SIG-M5 treated with dmso at 0.1 percent for 504 hours (cell line): ENCODE measurements at regions not wholly inside any gene's neighbourhood (a gene's known extent, or its start where the extent isn't known, plus 50 kb on each side); places are given as distances from the start of the nearest gene placed in this dataset.

Source experiments
- DNase-seq: peaks from one replicate; lab custom pipeline; 2025; ENCODE audit not compliant: unreplicated experiment; lab: John Stamatoyannopoulos, UW

DNA sequence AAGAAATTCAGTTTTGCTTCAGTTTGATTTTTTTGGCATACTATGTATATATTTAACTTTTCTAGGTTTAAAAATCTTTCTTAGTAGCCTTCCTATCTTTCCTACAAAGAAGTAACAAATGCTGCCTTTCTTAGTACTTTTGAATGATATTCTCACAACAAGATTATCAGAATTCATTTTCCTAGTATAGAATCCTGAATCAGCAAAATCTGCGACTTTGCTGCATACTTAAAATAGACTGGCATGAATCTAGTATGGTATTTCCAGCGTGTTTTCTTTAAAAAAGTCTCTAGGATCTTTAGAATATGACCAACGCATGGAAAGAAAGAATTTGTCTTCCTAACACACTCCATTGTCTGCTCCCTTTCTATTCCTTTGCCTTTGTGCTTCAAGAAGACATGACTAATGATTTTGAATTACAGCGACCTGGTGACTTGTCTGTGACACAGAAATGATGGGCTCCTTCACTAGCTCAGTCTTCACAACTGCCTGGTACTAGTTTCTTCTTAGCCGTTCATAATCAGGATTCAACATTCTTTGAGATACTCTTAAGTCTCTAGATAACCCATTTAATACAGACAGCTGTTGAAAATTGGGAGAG lies 349.8 kb downstream of the PPARGC1A start:
- no peak for DNase-seq

DNA sequence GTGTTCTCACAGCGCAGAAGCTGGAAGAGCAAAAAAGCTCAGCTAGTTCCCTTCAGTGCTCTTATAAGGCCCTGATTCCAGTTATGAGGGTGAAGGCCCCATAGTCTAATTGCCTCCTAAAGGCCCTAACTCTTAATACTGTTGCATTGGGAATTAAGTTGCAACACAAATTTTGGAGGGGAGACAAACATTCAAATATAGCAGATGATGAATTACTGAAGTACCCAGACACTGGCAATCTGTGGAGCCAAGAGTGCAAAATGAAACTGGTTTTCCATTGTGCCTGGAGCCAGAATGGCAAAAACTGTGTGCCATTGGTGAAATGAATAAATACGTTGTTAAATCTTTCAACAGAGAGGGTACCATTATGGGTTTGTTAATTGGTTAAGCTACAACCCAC lies 356.0 kb downstream of the PPARGC1A start:
- DNase-seq = no peak

DNA sequence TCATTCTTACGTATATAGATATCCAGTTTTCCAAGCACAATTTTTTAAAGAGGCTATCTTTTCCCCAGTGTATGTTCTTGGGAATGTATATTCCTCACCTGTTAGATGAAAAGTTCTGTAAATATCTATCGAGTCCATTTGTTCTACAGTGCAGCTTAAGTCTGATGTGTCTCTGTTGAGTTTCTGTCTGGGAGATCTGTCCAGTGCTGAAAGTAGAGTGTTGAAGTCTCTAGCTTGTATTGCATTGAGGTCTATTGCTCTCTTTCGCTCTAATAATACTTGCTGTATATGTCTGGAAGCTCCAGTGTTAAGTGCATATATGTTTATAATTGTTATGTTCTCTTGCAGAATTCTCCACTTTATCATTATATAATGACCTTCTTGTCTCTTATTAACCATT lies 373.1 kb downstream of the PPARGC1A start:
- DNase-seq = no peak

DNA sequence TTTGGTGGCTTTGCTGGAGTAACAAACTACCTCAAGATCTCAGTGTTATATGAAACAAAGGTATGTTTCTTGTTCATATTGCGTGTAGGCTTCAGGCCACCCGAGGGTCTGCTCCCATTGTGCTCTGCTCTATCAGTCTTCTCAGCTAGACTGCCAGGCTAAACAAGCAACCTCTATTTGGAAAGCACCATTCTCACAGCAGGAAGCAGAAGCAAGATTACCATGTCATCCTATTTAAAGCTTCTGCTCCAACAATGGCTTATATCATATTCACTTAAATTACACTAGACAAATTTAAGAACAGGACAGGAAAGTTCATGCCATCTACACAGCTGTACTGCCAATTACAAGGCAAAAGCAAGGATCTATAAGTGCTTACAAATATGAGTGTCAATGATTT lies 385.8 kb downstream of the PPARGC1A start:
- DNase-seq = no peak

DNA sequence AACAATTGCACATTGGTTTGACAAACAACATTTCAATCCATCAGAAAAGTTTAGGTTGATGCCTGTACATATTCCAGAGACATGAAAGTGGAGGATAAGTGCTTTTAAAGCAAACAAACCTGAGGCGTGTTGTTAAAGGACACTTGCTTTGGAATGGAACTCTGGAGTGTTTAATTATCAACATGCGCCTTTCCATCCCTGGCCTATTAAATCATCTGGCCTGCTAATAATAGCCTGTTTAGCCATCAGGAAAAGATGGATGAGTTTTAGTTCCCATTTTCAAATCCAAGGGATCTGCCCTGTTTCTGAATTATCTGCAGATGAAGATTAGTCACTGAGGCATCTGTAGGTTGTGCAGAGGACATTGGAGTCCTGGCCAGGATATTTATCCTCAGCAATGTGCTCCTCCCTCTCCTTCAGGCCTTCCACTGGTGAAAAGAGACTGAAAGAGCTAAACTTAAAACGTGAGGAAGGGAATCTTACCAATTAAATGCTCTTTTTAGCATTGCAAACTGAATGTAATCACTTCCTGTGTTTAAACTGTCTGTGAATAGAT lies 388.9 kb downstream of the PPARGC1A start:
- DNase-seq = no peak

DNA sequence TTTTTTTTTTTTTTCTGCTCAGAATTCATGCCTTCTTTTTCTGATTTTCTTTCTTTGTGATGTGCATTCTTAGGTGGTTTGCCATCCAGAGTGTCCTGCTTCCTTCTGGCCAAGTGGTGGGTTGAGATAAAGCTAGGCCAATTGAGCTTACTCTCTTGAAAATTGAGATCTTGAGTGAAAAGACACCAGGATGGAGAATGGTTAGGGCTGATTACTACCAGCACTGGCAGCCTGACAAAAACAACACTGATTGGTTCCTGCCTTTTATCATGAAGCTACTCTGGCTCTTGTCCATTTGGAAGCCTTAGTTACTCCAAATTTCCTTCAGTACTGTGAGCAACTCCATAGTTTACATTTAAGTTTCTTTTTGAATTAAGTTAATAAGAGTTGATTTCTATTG lies 404.0 kb downstream of the PPARGC1A start:
- no peak for DNase-seq

DNA sequence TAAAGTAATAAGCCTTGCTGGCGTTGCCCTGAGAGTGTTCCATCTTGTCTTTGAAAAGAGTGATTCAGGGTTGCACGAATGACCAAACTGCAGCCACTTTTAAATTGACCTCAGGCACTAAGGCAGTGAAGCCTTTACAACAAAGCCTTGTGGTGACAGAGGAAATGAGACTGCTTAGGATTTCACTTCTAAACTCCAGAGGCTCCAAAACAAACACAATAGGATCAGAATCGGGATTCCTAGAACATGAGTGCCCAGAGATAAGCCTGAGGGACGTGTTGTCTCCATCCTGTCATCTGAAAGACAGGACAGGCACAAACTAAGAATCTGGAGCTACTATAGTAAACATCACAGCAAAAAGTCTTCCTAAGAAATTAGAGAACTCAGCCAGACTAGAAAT lies 405.2 kb downstream of the PPARGC1A start:
- no peak for DNase-seq

DNA sequence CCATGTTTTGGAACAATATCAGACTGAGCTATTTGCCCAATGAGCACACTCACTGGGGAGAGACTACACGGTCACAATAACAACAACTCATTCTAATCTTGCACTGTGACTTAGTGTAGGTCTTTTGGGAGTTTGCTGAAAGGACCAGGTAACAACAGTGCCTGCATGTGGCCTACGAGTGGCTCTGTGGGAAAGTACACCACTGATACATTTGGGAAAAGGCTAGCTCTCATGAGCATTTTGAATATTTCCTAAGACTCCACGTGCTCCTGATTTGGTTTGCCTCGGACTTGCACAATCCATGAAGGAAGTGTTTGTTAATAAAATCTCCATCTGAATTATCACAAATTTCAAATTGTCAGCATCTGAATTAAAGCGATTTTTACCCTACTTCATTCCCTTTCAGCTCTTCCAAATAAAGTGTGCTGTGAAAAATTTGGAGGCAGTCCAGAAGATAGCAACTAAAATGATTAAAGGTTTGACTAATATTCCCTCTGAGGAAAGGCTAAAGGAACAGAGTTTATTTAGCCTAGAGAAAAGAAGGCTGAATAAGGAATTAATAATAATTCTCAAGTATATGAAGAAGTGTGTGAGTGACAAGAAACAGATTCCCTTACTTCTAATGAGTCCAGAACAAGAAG lies 406.4 kb downstream of the PPARGC1A start:
- no peak for DNase-seq

DNA sequence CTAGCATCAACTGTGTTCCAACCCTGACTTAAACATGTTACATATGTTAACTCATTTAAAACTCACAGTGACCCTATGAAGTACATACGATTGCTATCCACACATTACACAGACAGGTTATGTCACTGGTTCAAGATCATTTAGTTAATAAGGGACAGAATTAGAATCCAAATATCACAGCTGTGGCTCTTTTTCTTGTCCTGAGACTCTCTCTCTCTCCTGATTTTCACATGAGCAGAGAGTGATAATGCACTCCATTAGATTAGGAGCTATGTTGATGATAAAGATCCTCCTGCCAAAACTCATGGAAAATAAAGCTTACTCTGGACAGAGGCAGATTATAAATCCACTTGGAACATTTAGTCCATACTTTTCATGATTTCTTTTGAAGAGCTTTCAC lies 408.3 kb downstream of the PPARGC1A start:
- DNase-seq = no peak

DNA sequence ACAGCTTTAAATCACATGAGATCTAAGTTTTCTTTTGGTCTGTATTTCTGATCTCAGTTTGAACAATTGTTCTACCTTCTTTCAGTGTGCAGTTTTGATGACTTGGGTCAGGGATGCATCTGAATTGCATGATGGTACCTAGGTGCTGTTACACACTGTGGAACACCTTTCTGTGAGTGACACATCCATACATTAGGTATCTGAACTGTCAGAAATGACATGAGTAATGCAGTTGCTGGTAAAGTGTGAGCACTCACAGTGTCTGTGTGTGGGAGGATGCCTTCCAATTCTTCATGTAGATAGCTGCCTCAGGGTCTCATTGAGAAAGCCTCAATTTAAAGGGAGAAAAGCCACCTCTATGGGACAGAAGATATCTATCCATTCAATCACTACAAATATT lies 411.9 kb downstream of the PPARGC1A start:
- DNase-seq = no peak

DNA sequence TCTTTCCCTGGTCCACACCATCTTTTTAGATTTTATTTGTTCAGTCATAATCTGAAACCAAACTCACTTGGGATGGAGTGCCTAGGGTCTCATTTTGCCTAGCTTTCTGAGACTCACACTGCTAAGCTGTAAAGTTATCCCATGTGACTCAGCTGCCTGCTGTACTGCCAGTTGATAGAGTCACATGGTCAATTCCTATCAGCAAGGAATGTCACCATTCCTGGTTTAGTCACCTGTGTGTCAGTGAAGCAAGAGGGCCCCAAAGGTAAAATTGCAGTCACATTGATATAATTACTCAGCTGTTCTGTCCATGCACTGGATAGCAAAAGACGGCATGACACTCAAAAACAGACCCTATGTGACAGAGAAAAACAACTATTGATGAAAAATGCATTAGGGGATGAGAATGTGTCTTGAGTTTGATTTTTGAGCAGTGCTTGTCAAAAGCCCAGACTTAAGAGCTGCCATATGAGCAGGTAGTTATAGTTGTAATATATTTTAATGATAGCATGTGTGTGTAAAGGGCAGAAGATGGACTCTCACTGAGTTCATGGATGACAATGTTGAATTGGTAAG lies 413.2 kb downstream of the PPARGC1A start:
- DNase-seq = no peak

DNA sequence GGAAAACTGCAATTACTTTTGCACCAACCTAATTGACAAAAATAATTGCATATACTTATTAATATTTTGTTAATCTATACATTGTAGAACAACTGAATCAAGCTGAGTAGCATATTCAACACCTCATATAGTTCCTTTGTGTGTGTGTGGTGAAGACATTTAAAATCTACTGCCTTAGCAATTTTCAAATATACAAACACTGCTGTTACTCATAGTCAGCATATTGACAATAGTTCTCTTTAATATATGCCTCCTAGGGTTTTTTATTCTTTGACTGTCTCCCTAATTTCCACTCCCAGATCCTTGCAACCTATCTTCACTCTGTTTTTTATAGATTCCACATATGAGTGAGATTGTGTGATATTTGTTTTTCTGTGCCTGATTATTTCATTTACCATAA lies 426.8 kb downstream of the PPARGC1A start:
- DNase-seq = no peak

DNA sequence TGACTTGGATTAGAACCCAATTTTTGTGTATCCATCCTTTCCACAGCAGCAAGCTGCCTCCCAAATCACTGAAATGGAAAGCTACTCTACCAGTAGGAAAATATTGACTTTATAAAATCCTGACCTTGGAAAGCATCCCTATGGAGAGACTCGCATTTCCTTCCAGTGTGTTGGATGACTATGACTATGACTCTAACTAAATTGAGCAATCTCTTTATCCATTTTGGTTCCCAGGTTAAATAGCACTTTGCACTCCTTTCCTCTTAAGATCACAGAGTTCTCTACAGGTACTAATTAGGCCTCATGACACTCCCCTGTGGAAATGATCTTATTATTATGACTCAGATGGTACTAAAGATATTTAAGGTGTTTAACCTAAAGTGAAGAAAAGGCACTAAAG lies 431.8 kb downstream of the PPARGC1A start:
- no peak for DNase-seq

DNA sequence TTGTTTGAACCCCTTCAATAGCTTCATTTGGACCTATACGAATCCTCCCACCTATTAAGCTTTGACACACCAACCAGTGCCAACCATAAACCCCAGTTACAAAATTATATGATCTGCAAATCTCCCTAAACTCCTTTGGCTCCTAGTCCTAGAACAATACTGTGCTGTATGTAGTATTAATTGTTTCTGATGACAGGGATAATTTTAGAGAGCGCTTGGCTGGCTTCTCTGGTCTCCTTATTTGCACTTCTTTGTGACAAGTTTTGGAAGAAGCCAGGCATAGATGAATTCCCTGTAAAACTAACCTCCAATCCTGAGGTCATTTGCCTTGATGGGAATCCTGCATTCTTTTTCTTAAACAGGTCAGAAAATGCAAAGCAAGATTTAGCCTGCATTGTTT lies 433.0 kb downstream of the PPARGC1A start:
- no peak for DNase-seq

DNA sequence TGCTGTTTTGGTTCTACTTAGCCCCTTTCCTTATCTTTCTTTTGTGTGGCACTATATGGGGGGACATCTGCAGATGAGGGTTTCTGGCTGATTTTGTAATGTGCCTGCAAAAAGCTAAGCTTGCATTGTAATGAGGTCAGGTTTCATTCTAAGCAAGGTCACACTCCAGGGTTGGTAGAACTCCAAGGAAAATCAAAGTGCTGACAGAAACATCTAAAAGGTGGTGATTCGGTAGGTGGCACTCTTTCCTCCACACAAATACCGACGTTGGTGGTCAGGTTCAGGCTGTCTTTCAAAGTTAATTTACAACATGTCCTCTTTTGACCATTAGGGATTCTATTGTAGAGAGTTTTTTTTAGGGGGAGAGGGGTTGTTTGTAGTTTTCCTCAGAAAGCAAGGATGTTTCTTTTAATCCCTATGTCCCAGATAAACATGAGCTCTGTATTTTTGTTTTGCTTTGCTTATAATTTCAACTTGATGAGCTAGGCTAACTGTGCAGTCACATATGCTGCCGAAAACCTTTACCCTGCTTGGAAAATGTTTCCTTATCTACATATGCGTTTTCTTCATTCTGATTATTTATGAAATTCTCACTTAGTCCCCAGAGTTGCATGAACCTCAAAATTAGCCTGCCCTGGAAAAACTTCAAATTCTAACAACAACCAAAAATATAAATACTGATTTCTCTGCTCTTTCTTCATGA lies 434.2 kb downstream of the PPARGC1A start:
- peak; percentile 0 for DNase-seq

DNA sequence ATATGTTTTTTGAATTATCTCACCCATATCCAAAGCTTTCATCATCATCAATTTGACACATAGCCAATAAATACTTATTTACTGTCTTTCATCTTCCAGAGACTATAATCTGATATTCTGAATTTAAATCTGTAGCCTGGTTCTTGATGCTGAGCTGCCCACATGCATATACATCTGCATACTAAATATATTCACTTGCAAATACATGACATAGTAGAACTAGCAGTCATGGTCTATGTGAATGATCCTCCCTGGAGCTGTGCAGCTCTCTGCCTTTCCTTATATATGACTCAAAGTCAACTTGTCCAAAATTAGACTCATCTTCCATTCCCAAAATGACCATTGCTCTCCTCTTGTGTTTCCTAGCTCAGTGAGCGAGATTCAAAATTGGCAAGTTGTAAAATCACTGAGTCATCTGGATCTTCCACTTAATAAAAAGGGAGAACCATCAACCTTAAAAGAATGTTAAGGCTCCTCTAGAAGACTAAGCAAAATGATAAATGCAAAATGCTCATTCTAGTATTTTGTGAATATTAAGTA lies 448.2 kb downstream of the PPARGC1A start:
- no peak for DNase-seq

DNA sequence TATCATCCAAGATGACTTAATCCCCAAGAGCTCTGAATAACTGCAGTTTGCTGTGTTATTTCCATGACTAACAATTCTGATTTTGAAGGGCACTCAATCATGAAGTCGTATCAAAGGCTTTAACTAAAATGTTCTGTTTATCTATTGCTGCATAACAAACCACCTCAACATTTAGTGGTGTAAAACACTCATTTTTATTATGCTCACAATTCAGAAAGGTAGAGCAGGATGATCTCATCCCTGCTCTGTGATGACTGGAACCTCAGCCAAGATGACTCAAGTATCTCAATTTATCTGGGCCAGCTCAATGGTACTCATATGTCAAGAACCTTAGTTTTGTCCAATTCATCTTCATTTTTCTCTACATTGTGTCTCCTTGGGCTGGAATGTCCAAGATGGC lies 451.1 kb downstream of the PPARGC1A start:
- DNase-seq = no peak

DNA sequence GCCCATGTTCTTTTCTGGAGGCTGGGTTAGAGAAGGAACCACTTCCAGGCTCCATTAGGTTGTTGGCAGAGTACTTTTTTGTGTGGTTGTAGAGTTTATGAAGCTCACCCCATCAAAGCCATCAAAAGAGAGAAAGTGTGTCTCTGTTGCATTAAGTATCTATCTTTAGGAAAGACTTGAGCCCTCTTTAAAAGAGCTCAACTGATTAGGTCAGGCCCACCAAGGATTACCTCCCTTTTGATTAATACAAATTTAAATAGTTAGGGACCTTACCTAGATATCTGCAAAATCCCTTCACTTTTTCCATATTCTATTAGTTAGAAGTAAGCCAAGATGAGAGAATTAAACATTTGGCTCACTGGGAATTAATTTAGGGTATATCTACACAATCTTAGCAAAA lies 460.4 kb downstream of the PPARGC1A start:
- no peak for DNase-seq

DNA sequence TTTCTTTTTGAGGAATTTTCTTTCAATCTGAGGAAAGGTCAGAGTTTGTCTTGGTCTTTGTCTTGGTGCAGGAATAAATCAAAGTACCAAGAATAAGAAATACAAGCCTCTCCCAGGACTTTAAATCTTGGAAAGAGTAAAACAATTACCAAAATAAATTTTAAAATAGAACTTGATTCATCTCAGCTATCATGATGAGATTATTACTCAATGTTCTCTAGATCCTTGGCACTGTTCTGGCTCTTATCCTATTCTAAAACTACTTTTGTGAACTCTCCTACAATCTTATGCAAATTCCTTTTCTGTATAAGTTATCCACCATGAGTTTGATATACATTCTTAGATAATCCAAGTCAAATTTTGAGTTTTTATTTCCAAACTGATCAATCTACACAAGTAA lies 464.3 kb downstream of the PPARGC1A start:
- DNase-seq = no peak

DNA sequence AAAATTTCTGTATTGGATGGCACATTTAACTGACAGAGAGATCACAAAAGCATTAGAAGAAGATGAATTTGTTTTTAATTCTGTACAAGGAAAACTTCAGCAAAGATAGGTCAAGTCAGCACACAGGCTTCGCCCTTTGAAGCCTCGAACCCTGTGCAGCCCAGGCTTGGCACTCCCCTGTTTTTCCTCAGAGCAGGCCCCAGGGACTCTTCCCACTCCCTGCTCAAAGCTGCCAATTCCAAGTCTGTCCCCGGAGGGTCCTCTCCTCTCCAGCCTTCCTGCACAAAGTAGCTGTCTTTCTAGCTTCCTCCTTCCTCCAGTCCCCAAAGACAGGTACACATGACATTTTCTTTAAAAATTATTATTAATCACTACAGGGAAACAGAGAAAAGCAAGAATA lies 466.3 kb downstream of the PPARGC1A start:
- DNase-seq = no peak

DNA sequence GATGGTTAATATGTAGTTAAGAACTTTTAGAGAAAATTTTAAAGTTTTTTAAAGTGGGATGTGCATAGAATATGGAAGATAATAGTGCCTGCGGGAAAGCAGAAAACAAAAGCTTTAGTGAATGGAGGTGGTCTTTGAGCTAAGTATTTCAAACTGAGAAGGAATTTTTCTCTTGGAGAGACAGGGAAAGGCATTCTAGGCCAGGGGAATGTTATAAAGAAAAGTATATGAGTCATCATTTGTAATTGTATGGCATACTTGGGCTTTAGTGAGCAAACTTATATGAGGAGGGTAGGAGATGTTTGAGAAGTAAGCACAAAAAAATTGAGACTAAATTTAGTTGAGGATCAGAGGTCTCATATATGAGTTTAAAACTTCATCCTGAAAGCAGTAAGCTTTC lies 467.0 kb downstream of the PPARGC1A start:
- no peak for DNase-seq

DNA sequence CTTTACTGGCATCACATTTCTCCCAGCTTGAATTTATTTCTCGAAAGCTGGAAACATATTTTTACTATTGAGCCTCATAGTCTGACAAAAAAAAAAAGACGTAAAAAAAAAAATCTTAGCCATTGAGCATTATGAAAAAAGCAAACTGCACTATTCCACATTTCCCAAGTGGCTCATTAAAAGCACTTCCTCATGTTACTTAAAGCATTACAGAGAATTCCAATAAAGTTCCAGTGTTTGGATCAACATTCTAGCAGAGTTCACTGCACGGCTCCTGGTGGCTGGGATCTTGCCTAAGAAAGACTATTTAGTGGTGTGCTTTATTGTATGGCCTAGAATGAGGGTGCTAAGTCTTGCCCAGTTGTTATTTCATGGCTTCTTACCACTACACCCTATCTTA lies 476.2 kb downstream of the PPARGC1A start:
- DNase-seq = no peak
